GM21528 (cell line): ENCODE measurements at regions not wholly inside any gene's neighbourhood (a gene's known extent, or its start where the extent isn't known, plus 50 kb on each side); places are given as distances from the start of the nearest gene placed in this dataset.

Source experiments
- ATAC-seq: cut with Tn5 transposase; IDR thresholded peaks from one replicate; pipeline ENCODE4 v1.9.1; 2021; ENCODE audit warnings: mild to moderate bottlenecking, moderate library complexity; ENCODE audit not compliant: unreplicated experiment, low FRiP score

DNA sequence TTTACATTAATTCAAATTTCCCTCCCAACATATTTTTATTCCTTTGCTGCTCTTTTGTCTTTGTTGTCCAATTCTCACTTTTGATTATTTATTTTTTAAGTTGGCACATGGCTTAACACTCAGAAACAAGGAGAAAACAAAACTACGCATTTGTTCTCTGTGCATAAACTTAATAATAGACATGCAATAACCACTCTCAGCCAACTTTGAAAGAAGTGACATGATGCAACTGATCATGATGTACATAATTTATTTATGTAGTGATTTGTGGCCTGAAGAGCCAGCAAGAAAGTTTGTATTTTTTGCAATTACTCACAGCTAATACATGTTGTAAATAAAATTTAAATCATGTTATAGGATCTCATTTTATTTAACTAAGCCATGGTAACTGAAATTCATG lies 942.8 kb upstream of the PIK3C3 start:
- ATAC-seq: no peak

DNA sequence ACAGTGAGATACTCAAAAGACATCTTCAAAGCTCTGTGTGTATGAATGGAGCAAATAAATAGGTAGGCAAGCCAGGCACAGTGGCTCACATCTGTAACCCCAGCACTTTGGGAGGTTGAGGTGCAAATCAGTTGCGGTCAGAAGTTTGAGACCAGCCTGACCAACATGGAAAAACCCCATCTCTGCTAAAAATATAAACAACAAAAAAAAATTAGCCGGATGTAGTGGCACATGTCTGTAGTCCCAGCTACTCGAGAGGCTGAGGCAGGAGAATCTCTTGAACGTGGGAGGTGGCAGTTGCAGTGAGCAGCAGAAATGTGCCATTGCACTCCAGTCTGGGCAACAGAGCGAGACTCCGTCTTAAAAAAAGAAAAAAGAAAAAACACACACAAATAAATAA lies 945.1 kb upstream of the PIK3C3 start:
- no peak for ATAC-seq

DNA sequence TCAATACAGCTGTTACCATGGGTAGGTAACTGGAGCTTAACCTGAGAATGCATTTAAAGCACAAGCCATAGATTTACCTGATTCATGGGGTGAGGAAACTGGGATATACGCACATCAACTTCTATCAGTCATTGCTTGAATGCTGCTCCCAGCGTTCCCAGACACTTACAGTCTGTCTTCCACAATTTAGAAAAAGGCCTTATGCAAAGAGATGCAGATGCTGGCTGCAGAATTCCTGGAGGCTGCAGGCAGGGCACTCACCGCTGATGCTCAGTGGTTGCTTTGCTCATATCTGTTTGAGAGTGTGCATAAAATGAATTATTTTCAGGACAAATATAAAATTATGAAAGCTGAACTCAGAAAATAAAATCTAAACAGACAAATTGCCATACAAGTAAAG lies 950.7 kb upstream of the PIK3C3 start:
- ATAC-seq: no peak

DNA sequence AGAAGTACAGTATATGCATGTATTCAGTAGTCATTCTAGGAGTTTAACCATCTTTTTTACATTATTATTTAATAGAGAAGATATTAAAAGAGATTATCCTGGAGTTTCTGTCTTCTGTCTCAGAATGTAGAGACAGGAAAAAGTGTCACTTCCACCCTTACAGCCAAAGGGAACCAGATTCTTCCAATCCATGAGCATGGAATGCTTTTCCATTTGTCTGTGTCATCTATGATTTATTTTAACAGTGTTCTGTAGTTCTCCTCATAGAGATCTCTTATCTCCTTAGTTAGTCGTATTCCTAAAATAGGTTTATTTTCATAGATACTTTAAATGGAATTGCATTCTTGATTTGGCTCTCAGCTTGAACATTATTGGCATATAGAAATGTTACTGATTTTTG lies 959.5 kb upstream of the PIK3C3 start:
- ATAC-seq: no peak

DNA sequence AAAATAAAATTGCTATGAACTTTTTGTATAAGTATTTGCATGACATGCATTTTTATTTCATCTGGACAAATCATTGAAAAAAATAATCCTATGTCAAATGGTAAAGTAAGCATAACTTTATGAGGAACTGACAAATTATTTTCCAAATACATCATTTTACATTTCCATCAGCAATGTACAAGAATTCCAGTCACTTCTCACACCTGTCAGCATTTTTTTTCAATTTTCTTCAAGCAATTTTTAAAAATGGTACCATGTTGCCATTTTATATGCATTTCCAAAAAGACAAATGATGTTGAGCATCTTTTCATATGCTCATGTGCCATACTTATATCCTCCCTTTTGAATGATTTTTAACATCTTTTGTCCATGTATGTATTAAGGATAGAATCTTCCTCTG lies 961.7 kb upstream of the PIK3C3 start:
- ATAC-seq: no peak

DNA sequence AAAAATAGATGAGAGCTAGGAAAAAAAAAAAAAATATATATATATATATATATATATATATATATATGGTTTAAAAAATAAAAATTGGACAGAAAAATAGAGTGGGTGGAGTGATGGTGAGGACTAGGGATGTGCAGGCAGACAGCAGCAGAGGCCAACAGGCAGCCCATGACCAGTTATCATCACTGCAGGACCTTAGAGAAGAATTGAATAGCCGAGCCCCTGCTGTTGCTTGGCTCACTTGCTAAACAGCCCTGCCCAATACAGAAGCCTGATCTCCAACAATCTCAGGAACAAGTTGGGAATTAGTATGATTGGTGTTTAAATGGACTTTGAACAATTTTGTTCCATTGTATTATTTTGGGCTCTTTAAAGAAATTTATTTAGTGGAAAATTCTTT lies 967.5 kb upstream of the PIK3C3 start:
- ATAC-seq: no peak

DNA sequence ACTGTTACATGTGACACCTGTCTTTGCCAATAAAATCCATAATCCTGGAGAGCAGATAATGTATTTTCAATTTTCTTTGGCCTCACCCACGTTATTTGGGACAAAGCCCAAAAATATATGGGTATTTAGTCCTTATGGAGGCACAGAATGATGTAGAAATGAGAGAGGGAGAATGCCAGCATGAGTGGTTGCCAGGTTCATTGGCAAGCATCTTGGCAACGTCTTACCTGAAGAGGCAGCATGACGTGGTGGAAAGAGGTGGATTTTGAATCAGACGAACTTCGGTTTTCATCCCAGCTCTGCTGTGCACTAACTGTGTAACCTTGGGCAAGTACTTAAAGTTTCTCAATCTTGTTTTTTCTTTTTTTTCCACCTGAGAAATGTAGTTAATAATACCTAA lies 969.6 kb upstream of the PIK3C3 start:
- ATAC-seq: no peak

DNA sequence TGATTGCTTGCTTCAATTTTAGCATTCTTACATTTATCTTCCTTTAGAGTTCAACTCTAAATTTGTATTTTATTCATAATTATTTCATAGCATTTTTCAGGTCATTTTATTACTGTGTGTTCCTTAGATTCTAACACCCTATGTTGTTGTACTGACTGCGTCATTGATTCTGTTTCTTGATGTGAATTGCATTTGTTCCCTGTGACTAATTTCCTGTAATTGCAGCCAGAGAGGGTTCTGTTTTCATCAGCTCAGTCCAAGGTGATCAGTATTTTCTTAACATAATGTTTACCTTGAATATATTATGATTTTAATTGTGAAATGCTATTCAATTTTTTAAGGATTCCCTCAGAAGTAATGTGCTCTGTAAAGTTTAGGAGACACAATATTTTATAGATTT lies 970.2 kb upstream of the PIK3C3 start:
- no peak for ATAC-seq

DNA sequence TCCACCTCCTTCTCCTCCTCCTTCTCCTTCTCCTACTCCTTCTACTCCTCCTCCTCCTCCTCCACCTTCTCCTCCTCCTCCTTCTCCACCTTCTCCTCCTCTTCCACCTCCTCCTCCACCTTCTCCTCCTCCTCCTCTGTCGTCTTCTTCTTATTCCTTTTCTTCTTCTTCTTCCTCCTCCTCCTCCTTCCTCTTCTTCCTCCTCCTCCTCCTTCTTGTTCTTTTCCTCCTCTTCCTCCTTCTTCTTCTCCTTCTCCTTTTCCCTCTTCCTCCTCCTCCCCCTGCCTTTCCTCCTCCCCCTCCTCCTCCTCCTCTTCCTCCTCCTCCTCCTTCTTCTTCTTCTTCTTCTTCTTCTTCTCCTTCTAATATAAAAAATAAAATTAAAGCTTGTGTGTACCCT lies 971.2 kb upstream of the PIK3C3 start:
- ATAC-seq: no peak

DNA sequence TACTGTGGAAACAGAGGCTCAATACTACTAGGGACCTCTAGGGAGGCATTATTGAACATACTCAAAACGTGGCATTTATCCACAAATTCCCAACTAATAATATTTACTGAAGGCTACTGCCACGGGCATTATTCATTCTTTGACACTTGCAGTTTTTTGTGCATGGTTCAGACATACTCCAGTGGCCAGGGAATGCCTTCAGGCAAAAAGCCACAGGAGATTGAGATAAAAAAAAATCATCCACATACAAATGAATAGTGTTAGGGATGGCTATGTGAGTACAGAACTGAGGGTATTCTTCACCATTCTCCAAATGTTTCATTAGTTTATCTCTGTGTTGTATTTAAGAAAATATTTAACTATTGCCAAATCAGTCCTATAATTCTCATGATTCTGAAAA lies 974.9 kb upstream of the PIK3C3 start:
- ATAC-seq: no peak

DNA sequence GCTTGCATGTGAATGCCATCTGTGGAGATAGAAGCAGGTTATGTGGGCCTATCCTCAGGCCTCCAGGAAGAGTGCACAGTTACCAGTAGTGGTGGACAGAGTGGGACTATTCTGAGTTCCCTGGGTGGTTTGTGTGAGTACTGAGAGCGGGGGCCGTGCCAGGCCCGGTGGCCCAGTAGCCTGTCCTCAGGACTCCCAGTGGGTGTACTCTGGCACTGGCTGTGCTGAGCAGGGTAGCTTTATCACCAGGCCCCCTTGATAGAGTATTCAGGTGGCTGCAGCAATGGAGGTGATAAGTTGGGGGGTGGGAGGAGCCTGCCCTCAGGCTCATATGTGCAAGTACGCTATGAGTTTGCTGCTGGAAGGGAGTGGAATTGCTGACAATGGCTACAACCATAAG lies 979.0 kb upstream of the PIK3C3 start:
- no peak for ATAC-seq

DNA sequence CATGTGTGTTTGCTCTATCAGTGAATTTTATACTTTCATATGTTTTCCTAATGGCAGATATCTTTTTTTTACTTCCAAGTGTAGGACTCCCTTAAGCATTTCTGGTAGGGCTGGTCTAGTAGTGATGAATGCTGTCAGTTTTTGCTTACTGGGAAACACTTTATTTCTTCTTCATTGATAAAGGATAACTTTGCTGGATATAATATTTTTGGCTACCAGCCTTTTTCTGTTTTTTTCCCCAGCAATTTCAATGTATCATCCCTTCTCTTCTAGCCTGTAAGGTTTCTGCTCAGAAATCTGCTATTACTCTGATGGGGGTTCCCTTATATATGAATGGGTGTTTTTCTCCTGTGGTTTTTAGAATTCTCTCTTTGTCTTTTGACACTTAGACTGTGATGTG lies 980.6 kb upstream of the PIK3C3 start:
- ATAC-seq: no peak

DNA sequence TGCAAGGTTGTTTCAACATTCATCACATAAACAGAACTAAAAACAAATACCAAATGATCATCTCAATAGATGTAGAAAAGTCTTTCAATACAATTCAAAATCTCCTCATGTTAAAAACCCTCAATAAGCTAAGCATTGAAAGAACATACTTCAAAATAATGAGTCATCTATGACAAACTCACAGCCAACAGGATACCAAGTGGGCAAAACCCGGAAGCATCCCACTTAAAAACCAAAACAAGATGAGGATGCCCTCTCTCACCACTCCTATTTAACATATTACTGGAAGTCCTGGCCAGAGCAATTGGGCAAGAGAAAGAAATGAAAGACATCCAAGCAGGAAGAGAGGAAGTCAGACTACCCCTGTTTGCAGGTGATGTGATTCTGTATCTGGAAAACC lies 992.2 kb upstream of the PIK3C3 start:
- no peak for ATAC-seq

DNA sequence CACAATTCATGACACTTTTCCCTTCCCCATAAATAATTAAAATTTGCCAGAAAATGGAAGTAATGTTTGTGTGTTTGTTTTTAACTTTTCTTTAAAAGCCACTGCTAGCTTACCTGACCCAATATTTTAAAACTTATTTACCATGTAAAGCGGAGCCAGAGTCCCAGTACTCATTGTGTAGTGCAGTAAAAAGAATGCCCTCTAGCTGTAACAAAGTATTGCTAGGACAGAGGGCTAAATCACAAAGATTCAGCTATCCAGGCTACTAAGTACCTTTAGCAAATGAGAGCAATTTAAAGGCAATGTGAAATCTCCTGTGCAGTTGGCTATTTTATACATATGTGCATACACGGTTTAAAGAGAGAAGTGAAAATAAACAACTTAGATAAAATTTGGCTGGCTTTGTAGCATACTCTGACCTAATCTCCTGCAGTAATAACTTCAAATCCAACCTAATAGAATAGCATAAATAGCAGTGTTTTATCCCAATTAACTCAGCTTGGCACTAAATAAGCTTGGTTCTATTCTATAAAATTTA lies 997.4 kb upstream of the PIK3C3 start:
- no peak for ATAC-seq

DNA sequence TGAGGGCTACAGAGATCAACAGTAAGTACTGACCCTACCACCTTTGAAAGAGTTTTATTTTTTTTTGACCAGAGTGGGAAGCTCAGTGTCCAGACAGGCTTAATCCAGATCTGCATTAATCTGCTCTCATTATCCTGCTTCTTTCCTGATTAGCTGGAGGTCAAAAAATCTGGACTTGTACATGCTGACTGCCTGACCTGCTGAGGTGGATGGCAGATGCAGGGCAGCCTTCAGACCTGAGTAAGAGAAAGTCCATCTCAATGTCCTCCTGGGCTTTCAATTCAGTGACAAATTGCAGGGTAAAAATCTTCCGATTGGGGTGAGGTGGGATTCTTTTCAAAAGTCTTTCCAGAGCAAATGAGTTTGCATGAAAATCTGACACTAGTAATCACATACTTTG lies 998.8 kb upstream of the PIK3C3 start:
- no peak for ATAC-seq

DNA sequence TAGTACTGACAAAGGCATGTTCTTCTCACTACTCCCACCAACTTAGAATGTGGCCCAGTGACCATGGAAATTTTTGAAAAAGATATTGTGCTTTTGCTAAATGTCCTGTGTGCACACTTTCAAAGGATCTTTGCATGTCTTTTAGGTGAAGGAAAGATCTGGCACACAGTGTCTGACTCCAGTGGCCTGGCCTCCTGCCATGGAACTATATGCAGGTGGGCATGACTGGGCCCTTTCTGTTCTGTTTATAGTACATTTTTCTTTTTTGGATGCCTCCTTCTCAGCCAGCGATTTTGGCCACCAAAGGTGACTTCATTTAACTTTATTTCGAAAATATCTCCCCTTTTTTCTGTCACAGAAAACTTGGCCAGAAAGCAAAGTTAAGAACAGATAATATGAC lies 999.7 kb upstream of the PIK3C3 start:
- ATAC-seq: no peak

DNA sequence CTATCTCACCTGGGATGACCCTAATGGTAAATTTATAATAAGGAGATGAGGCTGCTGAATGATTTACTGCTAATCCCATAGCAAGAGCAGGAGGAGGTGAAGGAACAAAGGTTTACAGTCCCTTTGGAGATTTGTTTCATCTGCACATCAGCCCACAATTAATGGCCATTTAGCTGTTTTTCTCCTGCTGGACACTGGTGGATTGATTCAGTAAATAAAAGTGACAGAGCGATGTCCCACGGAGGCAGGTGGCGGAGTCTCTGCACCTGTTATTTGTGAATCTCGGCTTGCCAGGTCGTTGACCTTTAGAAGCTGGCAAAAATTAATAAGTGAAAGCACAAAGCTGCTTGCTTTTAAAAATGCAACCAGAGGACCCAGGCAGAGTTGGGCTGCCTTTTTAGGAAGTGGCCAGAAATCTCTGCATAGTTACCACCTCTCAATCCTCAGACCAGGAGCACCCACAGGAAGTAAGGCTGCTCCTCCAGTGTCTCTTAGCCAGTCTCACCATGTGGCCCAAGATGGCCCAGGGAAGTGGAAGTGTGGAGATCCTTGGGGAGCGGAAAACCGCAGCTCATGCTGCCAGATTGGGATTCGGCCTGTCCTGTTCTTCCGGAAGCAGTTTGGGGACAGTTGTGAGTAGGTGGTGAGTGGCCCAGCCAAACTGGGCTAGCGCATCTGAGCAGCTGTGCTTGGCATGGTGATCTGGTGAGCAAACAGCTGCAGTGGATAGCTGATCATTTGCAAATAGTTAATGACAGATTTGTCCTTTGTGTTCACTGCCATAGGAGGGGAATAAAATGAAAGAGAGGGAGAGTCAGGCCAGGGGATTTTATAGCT lies 1005.7 kb upstream of the PIK3C3 start:
- ATAC-seq: no peak

DNA sequence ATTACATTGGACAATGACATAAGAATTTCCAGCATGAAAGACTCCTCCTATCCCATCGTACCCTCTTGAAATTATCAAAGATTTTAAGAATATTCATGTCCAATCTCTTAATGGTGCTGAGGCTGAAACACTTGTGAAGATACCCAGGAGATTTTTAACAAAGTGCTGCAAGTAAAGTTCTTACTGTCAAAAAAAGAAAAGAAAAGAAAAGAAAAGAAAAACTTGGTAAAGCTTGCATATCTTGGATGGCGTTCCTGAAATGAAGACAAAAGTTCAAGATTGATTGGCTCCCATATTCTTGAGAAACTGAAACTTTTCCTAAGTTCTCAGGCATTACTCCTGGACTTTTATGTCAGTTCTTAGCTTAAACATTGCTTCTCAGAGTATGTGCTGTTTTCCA lies 1010.5 kb upstream of the PIK3C3 start:
- no peak for ATAC-seq

DNA sequence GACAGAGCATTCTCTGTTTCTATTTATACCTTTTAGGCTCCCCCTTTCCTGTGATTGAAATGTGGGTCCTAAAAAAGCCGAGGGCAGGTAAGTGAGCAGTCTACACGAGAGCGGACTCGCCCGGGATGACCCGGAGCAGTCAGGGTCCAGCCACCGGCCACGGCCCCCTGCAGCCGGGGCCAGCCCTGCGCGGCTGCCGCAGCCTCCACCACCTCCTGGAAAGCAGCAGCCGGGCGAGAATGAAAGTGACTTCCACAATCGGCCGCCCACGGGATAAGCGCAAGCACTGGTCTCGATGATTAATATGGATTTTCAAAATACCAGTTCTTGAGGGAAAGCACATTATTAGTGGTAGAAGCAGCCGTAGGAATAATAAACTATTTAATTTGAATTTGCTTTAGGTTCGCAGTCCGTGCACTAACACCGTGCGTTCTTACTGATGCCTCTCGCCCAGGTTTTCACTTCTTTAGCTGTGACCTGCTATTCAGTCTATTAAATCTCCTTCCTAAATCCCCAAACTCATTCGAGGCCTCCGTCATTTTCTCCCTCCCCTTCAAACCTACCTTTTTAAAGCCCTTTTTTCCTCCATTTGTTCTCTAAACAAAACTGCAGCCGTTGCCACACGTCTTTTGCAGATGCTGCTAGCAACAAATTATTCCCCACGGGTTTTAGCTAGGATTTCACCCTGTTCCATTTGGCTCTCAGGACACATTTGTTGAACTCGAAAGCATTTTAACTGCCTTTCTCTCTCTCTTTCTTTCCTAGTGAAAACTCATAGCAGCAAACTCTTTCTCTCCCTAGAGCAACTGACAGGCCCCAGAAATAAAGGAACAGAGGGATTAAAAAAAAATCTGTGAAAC lies 1015.1 kb upstream of the PIK3C3 start:
- ATAC-seq: no peak

DNA sequence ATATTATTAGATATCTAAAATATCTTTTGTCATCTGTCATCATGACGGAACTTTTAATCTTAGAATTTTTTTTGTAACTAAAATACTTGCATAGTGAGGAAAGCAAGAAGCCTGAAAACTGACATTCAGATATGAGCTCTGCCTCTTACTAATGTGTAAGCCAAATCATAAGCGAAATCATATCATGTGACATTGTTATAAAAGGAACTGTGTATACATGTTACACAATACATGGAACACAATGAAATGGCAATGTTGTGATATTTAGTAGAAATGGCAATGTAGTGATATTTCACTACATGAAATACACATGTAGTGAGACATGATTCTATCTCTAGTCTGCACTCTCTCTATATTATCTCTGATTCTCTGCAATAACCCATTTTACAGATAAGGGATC lies 1016.4 kb upstream of the PIK3C3 start:
- no peak for ATAC-seq

DNA sequence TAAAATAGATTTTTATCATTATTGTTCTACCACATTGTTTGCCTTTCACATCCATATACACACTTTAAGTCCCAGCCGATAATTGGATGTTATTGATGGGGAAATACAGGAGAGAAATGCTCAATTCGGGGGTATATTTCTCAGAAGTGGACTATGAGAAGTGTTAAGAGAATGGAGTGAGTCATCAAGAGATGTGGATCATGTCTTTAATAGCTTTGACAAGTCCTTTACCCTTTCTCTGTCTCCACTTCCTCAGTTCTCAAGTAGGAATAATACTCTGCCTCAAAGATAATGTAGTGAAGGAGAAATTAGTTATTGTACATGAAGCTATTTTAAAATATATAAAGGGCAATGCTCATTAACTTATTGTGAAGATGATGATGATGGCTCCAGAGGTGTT lies 1017.6 kb upstream of the PIK3C3 start:
- ATAC-seq: no peak

DNA sequence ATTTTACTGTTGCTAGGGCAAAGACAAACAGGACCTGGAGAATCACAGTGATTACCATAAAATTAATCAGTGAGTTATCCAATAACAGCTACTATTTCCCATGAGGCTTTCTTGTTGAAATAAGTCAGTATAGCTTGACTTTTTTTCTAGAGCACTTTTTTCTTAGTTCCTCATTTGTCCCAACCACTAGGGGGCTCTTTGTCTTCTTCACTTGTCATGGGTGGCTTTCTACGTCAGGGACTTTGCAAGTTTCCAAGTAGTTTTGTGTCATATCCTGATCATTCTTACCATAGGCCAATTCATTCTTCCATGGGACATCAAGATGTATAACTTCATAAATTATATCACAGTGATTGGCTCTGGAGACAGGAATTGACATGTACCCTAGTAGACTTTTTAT lies 1019.6 kb upstream of the PIK3C3 start:
- no peak for ATAC-seq
